ENCODE measurements at regions not wholly inside any gene's neighbourhood (a gene's known extent, or its start where the extent isn't known, plus 50 kb on each side); places are given as distances from the start of the nearest gene placed in this dataset.

GRCh38 chr14:38121320-38122020 lies 86.2 kb upstream of the SSTR1 start:
- Mint-ChIP-seq H3K27ac (no peak overlapping the region), H3K4me1 (ENCODE audit: low read depth) (no peaks in the 10 kb centered on the region), H3K36me3 (ENCODE audit: low read depth) (no peaks in the 10 kb centered on the region), H3K27me3 (no peaks in the 10 kb centered on the region), H3K4me3 (no peak overlapping the region), H3K9me3 (peaks cover 8% of the 10 kb centered on the region)
- intact Hi-C loops (cut with micrococcal nuclease): no loop called here

- Mint-ChIP-seq H3K4me1 (ENCODE audit: low read depth) (no peaks in the 10 kb centered on the region), H3K9me3 (peaks cover 8% of the 10 kb centered on the region), H3K4me3 (no peak overlapping the region), H3K27me3 (no peaks in the 10 kb centered on the region), H3K36me3 (ENCODE audit: low read depth) (no peaks in the 10 kb centered on the region), H3K27ac (no peak overlapping the region)
- intact Hi-C loops (cut with micrococcal nuclease): no loop called here
Measured at GRCh38 chr14:38122241-38122640, 85.5 kb upstream of the SSTR1 start.

- H3K4me3 Mint-ChIP-seq: no peak overlapping the region
- H3K27ac Mint-ChIP-seq: no peak overlapping the region
- H3K27me3 Mint-ChIP-seq: no peaks in the 10 kb centered on the region
- intact Hi-C loops (cut with micrococcal nuclease): no loop called here
- no peaks in the 10 kb centered on the region for H3K9me3 Mint-ChIP-seq
- H3K4me1 Mint-ChIP-seq (ENCODE audit: low read depth): no peaks in the 10 kb centered on the region
- no peaks in the 10 kb centered on the region for H3K36me3 Mint-ChIP-seq (ENCODE audit: low read depth)
Measured at GRCh38 chr14:38124506-38124905, 83.2 kb upstream of the SSTR1 start.

- no peak overlapping the region for H3K27ac Mint-ChIP-seq
- H3K4me3 Mint-ChIP-seq: no peak overlapping the region
- H3K36me3 Mint-ChIP-seq (ENCODE audit: low read depth): no peaks in the 10 kb centered on the region
Measured at GRCh38 chr14:38125481-38126037, 82.1 kb upstream of the SSTR1 start.

GRCh38 chr14:38127356-38127755 lies 80.3 kb upstream of the SSTR1 start:
- Mint-ChIP-seq H3K36me3 (ENCODE audit: low read depth) (no peaks in the 10 kb centered on the region), H3K4me3 (no peak overlapping the region), H3K27me3 (no peaks in the 10 kb centered on the region), H3K27ac (no peak overlapping the region), H3K9me3 (no peaks in the 10 kb centered on the region), H3K4me1 (ENCODE audit: low read depth) (no peaks in the 10 kb centered on the region)
- intact Hi-C loops (cut with micrococcal nuclease): no loop called here

More at GRCh38 chr14:38125481-38126037, 82.1 kb upstream of the SSTR1 start:
- Mint-ChIP-seq H3K9me3 (no peaks in the 10 kb centered on the region), H3K27me3 (no peaks in the 10 kb centered on the region), H3K4me1 (ENCODE audit: low read depth) (no peaks in the 10 kb centered on the region)
- intact Hi-C loops (cut with micrococcal nuclease): no loop called here

GRCh38 chr14:38127784-38128183 lies 79.9 kb upstream of the SSTR1 start:
- Mint-ChIP-seq H3K9me3 (no peaks in the 10 kb centered on the region), H3K27ac (no peak overlapping the region), H3K4me1 (ENCODE audit: low read depth) (no peaks in the 10 kb centered on the region), H3K27me3 (no peaks in the 10 kb centered on the region), H3K4me3 (no peak overlapping the region), H3K36me3 (ENCODE audit: low read depth) (no peaks in the 10 kb centered on the region)
- intact Hi-C loops (cut with micrococcal nuclease): no loop called here

GRCh38 chr14:38128640-38129039 lies 79.1 kb upstream of the SSTR1 start:
- H3K9me3 Mint-ChIP-seq: no peaks in the 10 kb centered on the region
- no peaks in the 10 kb centered on the region for H3K27me3 Mint-ChIP-seq
- intact Hi-C loops (cut with micrococcal nuclease): no loop called here
- no peak overlapping the region for H3K4me3 Mint-ChIP-seq
- no peaks in the 10 kb centered on the region for H3K4me1 Mint-ChIP-seq (ENCODE audit: low read depth)
- H3K27ac Mint-ChIP-seq: no peak overlapping the region
- H3K36me3 Mint-ChIP-seq (ENCODE audit: low read depth): no peaks in the 10 kb centered on the region

GRCh38 chr14:38129192-38129591 lies 78.5 kb upstream of the SSTR1 start:
- H3K4me3 Mint-ChIP-seq: no peak overlapping the region
- H3K27me3 Mint-ChIP-seq: no peaks in the 10 kb centered on the region
- H3K4me1 Mint-ChIP-seq (ENCODE audit: low read depth): no peaks in the 10 kb centered on the region
- no peaks in the 10 kb centered on the region for H3K36me3 Mint-ChIP-seq (ENCODE audit: low read depth)
- H3K9me3 Mint-ChIP-seq: no peaks in the 10 kb centered on the region
- intact Hi-C loops (cut with micrococcal nuclease): no loop called here
- no peak overlapping the region for H3K27ac Mint-ChIP-seq

GRCh38 chr14:38129705-38130104 lies 78.0 kb upstream of the SSTR1 start:
- intact Hi-C loops (cut with micrococcal nuclease): no loop called here
- H3K36me3 Mint-ChIP-seq (ENCODE audit: low read depth): no peaks in the 10 kb centered on the region
- H3K27ac Mint-ChIP-seq: no peak overlapping the region
- no peaks in the 10 kb centered on the region for H3K27me3 Mint-ChIP-seq
- no peak overlapping the region for H3K4me3 Mint-ChIP-seq
- no peaks in the 10 kb centered on the region for H3K4me1 Mint-ChIP-seq (ENCODE audit: low read depth)
- H3K9me3 Mint-ChIP-seq: no peaks in the 10 kb centered on the region

- intact Hi-C loops (cut with micrococcal nuclease): no loop called here
- no peaks in the 10 kb centered on the region for H3K27me3 Mint-ChIP-seq
Measured at GRCh38 chr14:38134416-38135030, 73.2 kb upstream of the SSTR1 start.

GRCh38 chr14:38135106-38135867 lies 72.4 kb upstream of the SSTR1 start:
- H3K27ac Mint-ChIP-seq: no peak overlapping the region
- H3K36me3 Mint-ChIP-seq (ENCODE audit: low read depth): no peaks in the 10 kb centered on the region
- no peak overlapping the region for H3K4me3 Mint-ChIP-seq
- intact Hi-C loops (cut with micrococcal nuclease): no loop called here
- H3K27me3 Mint-ChIP-seq: no peaks in the 10 kb centered on the region
- no peaks in the 10 kb centered on the region for H3K4me1 Mint-ChIP-seq (ENCODE audit: low read depth)
- H3K9me3 Mint-ChIP-seq: no peaks in the 10 kb centered on the region

More at GRCh38 chr14:38134416-38135030, 73.2 kb upstream of the SSTR1 start:
- Mint-ChIP-seq H3K4me1 (ENCODE audit: low read depth) (no peaks in the 10 kb centered on the region), H3K4me3 (no peak overlapping the region), H3K36me3 (ENCODE audit: low read depth) (no peaks in the 10 kb centered on the region), H3K27ac (no peak overlapping the region), H3K9me3 (no peaks in the 10 kb centered on the region)

GRCh38 chr14:38137005-38137404 lies 70.7 kb upstream of the SSTR1 start:
- H3K9me3 Mint-ChIP-seq: no peaks in the 10 kb centered on the region
- no peaks in the 10 kb centered on the region for H3K36me3 Mint-ChIP-seq (ENCODE audit: low read depth)
- no peak overlapping the region for H3K4me3 Mint-ChIP-seq
- H3K27ac Mint-ChIP-seq: no peak overlapping the region
- no peaks in the 10 kb centered on the region for H3K4me1 Mint-ChIP-seq (ENCODE audit: low read depth)
- intact Hi-C loops (cut with micrococcal nuclease): no loop called here
- H3K27me3 Mint-ChIP-seq: no peaks in the 10 kb centered on the region

GRCh38 chr14:38138473-38139138 lies 69.1 kb upstream of the SSTR1 start:
- Mint-ChIP-seq H3K4me3 (no peak overlapping the region), H3K9me3 (no peaks in the 10 kb centered on the region), H3K27me3 (no peaks in the 10 kb centered on the region), H3K27ac (no peak overlapping the region), H3K4me1 (ENCODE audit: low read depth) (no peaks in the 10 kb centered on the region), H3K36me3 (ENCODE audit: low read depth) (no peaks in the 10 kb centered on the region)
- intact Hi-C loops (cut with micrococcal nuclease): no loop called here

GRCh38 chr14:38139926-38140325 lies 67.8 kb upstream of the SSTR1 start:
- no peak overlapping the region for H3K27ac Mint-ChIP-seq
- H3K36me3 Mint-ChIP-seq (ENCODE audit: low read depth): no peaks in the 10 kb centered on the region
- H3K4me3 Mint-ChIP-seq: no peak overlapping the region
- H3K4me1 Mint-ChIP-seq (ENCODE audit: low read depth): no peaks in the 10 kb centered on the region
- H3K9me3 Mint-ChIP-seq: no peaks in the 10 kb centered on the region
- intact Hi-C loops (cut with micrococcal nuclease): no loop called here
- H3K27me3 Mint-ChIP-seq: no peaks in the 10 kb centered on the region
